OCI-LY7 (cell line): ENCODE measurements at regions not wholly inside any gene's neighbourhood (a gene's known extent, or its start where the extent isn't known, plus 50 kb on each side); places are given as distances from the start of the nearest gene placed in this dataset.

Source experiments
- BruUV-seq: library from RNA; stranded (reverse); fragments of 400-500 nt; replicated peaks from 2 replicates; lab custom pipeline; 2021; lab: Mats Ljungman, UMichigan
- CTCF ChIA-PET: fragments of 300-600 bp; sonication (Branson Sonifier 250); formaldehyde crosslinking; loops from one replicate; lab custom pipeline; 2022; ENCODE audit warnings: antibody characterized with exemption; ENCODE audit not compliant: unreplicated experiment; lab: Charles Lee
- POLR2A ChIA-PET: fragments of 300-600 bp; sonication (Branson Sonifier 250); formaldehyde crosslinking; loops from one replicate; lab custom pipeline; 2022; ENCODE audit warnings: antibody characterized with exemption; lab: Charles Lee
- DNase-seq: peaks from one replicate; pipeline ENCODE4 v3.0.0-alpha.2; 2015; ENCODE audit warnings: low spot score
- H2AFZ ChIP-seq: fragments of 200-600 bp; sonication (generic), shearing (Covaris generic); 2 replicates; pipeline ENCODE4 v1.6.1; 2014; ENCODE audit warnings: mild to moderate bottlenecking, antibody characterized with exemption, low read length, moderate library complexity
- H3K27ac ChIP-seq: fragments of 200-600 bp; sonication (generic); 2 replicates; pipeline ENCODE4 v1.5.1; 2014; ENCODE audit warnings: mixed run types, low read depth, mild to moderate bottlenecking, moderate library complexity, low read length, inconsistent platforms; ENCODE audit not compliant: poor library complexity, severe bottlenecking
- H3K36me3 ChIP-seq: fragments of 200-600 bp; sonication (generic); 2 replicates; pipeline ENCODE4 v1.6.1; 2014; ENCODE audit warnings: mild to moderate bottlenecking, antibody characterized with exemption, low read length, moderate library complexity, mixed read lengths; ENCODE audit not compliant: insufficient read depth
- H3K4me1 ChIP-seq: fragments of 200-600 bp; sonication (generic); 2 replicates; pipeline ENCODE4 v1.5.1; 2014; ENCODE audit warnings: mild to moderate bottlenecking, low read length; ENCODE audit not compliant: insufficient read depth, poor library complexity, severe bottlenecking
- H3K4me2 ChIP-seq: fragments of 200-600 bp; sonication (generic); 2 replicates; pipeline ENCODE4 v1.6.1; 2014; ENCODE audit warnings: mild to moderate bottlenecking, low read length
- H3K4me3 ChIP-seq: fragments of 200-600 bp; sonication (generic); 2 replicates; pipeline ENCODE4 v1.5.1; 2014; ENCODE audit warnings: mild to moderate bottlenecking, low read depth, low read length; ENCODE audit not compliant: poor library complexity, severe bottlenecking
- H3K79me2 ChIP-seq: fragments of 200-600 bp; sonication (generic); 2 replicates; pipeline ENCODE4 v1.6.1; 2016; ENCODE audit warnings: low read depth, mild to moderate bottlenecking, low read length, moderate library complexity, mixed read lengths; ENCODE audit not compliant: insufficient read depth
- H3K9me2 ChIP-seq: fragments of 200-600 bp; sonication (generic); 2 replicates; pipeline ENCODE4 v1.6.1; 2016; ENCODE audit warnings: mild to moderate bottlenecking, low read length, mixed read lengths; ENCODE audit not compliant: insufficient read depth
- H3K9me3 ChIP-seq: fragments of 200-600 bp; sonication (generic); 2 replicates; pipeline ENCODE4 v1.6.1; 2014; ENCODE audit warnings: mild to moderate bottlenecking, mixed run types, low read length, mixed read lengths
- H4K20me1 ChIP-seq: fragments of 200-600 bp; sonication (generic); 2 replicates; pipeline ENCODE4 v1.6.1; 2014; ENCODE audit warnings: mild to moderate bottlenecking, antibody characterized with exemption, low read length, moderate library complexity, mixed read lengths; ENCODE audit not compliant: insufficient read depth
- EZH2phosphoT487 ChIP-seq: fragments of 200-600 bp; sonication (generic); IDR thresholded peaks from 2 replicates; pipeline ENCODE4 v1.6.1; 2018; ENCODE audit warnings: low read depth, borderline replicate concordance, mild to moderate bottlenecking, mixed run types, antibody characterized with exemption, low read length, moderate library complexity, mixed read lengths
- intact Hi-C: fragments of 100-400 bp; cut with micrococcal nuclease; formaldehyde crosslinking; loops from one replicate; pipeline ENCODE4 v1.10.0; 2022; ENCODE audit not compliant: unreplicated experiment
- TF ChIP-seq, protein P1 (sequence below): fragments of 200-600 bp; sonication (generic); conservative IDR thresholded peaks from 2 replicates; pipeline ENCODE4 v1.5.1; 2014; ENCODE audit warnings: mild to moderate bottlenecking, antibody characterized with exemption, low read length, moderate library complexity, mixed read lengths

DNA sequence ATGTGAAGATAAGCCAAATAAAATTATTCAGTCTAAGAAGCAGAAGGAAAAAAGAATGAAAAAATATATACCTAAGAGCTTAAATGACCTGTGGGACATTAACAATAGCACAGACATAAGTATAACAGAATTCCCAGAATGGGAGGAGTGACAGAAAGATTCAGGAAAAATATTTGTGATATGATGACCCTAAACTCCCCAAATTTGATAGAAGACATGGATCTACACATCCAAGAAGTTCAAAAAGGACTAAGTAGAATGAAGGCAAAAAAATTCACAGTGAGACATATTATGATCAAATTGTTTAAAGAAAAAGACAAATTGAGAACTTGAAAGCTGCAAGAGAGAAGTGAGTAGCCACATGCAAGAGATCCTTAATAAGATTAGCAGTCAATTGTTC lies 211.4 kb upstream of the OR4E1 start:
- Histone ChIP-seq H3K79me2 (no peaks in the 10 kb centered on the region), H3K36me3 (no peaks in the 10 kb centered on the region), H2AFZ (no peak overlapping the region), H3K27ac (no peak overlapping the region), H3K4me1 (no peaks in the 10 kb centered on the region), H3K9me2 (no peaks in the 10 kb centered on the region), H4K20me1 (no peaks in the 10 kb centered on the region), H3K4me3 (no peak overlapping the region), H3K9me3 (no peaks in the 10 kb centered on the region), H3K4me2 (no peak overlapping the region)
- BruUV-seq, result no TSS peak
- POLR2A ChIA-PET, result interaction anchor here (0.7 kb wide), 1 partner anchor 33 kb away, joined by 4 read pairs; no protein-coding TSS in a partner anchor
- intact Hi-C loops, result no loop called here
- DNase-seq, result no peak
- CTCF ChIA-PET, result interaction anchor here (0.6 kb wide), 1 partner anchor 27 kb away, joined by 3 read pairs; no protein-coding TSS in a partner anchor
- TF ChIP-seq EZH2phosphoT487, result no peak
- TF ChIP-seq, protein P1, sequence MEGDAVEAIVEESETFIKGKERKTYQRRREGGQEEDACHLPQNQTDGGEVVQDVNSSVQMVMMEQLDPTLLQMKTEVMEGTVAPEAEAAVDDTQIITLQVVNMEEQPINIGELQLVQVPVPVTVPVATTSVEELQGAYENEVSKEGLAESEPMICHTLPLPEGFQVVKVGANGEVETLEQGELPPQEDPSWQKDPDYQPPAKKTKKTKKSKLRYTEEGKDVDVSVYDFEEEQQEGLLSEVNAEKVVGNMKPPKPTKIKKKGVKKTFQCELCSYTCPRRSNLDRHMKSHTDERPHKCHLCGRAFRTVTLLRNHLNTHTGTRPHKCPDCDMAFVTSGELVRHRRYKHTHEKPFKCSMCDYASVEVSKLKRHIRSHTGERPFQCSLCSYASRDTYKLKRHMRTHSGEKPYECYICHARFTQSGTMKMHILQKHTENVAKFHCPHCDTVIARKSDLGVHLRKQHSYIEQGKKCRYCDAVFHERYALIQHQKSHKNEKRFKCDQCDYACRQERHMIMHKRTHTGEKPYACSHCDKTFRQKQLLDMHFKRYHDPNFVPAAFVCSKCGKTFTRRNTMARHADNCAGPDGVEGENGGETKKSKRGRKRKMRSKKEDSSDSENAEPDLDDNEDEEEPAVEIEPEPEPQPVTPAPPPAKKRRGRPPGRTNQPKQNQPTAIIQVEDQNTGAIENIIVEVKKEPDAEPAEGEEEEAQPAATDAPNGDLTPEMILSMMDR, result no peak

DNA sequence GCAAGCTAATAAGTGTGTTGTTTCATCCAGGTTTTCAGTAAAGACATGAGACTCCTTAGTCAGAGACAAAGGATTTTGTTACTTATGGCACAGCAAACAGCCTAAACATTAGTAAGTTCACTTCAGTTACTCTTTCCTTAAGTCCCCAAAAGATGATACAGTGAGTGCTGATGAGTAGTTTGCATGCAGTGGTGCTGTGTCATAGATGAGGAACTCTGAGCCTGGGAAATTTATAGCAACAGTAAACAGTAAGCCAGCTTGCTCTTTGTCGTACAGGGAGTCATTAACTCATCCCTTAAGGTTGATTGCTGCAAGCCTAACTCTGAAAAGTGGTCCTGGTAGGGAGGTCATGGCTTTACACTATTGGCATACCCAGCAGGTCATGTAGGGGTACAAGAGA lies 208.6 kb upstream of the OR4E1 start:
- H3K9me2 ChIP-seq, result no peaks in the 10 kb centered on the region
- DNase-seq, result no peak
- TF ChIP-seq, protein P1, result no peak
- TF ChIP-seq EZH2phosphoT487, result no peak
- no peak overlapping the region for H3K4me2 ChIP-seq
- intact Hi-C loops, result no loop called here
- no peak overlapping the region for H3K27ac ChIP-seq
- no peaks in the 10 kb centered on the region for H3K4me1 ChIP-seq
- ChIA-PET POLR2A (interaction anchor here (0.9 kb wide), 1 partner anchor 9 kb away, joined by 3 read pairs; no protein-coding TSS in a partner anchor), CTCF (no interaction called here)
- no peak overlapping the region for H2AFZ ChIP-seq
- H3K79me2 ChIP-seq, result no peaks in the 10 kb centered on the region
- no peaks in the 10 kb centered on the region for H3K36me3 ChIP-seq
- H3K9me3 ChIP-seq, result no peaks in the 10 kb centered on the region
- no peaks in the 10 kb centered on the region for H4K20me1 ChIP-seq
- H3K4me3 ChIP-seq, result no peak overlapping the region
- BruUV-seq, result no TSS peak

DNA sequence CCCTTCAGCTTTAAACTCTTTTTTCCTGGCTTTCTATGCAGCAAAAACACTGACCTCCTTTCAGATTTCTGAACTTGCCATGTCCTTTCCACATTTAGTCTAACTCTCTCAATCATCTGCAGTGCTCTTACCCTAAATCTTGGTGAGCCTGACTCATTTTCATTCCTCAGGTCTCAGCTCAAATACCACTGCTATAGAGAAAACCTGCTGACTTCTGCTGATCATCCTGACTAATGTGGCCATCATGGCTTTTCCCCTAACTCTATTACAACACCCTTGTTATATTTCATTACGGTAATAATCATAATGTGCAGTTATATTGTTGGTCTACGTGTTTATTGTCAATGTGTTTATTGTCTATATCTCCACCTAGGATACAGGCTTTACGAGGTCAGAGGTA lies 207.3 kb upstream of the OR4E1 start:
- ChIA-PET CTCF (no interaction called here), POLR2A (no interaction called here)
- TF ChIP-seq, protein P1, result no peak
- TF ChIP-seq EZH2phosphoT487, result no peak
- Histone ChIP-seq H3K4me3 (no peak overlapping the region), H3K27ac (no peak overlapping the region), H3K4me1 (no peaks in the 10 kb centered on the region), H2AFZ (no peak overlapping the region), H4K20me1 (no peaks in the 10 kb centered on the region), H3K9me2 (no peaks in the 10 kb centered on the region), H3K4me2 (no peak overlapping the region), H3K36me3 (no peaks in the 10 kb centered on the region), H3K9me3 (no peaks in the 10 kb centered on the region), H3K79me2 (no peaks in the 10 kb centered on the region)
- intact Hi-C loops, result no loop called here
- DNase-seq, result no peak
- BruUV-seq, result no TSS peak
